Ureter (tissue), 1 donor: ENCODE measurements at regions not wholly inside any gene's neighbourhood (a gene's known extent, or its start where the extent isn't known, plus 50 kb on each side); places are given as distances from the start of the nearest gene placed in this dataset.

Source experiments
- DNase-seq: peaks from one replicate; pipeline ENCODE4 v3.0.0-alpha.2; 2020; ENCODE audit warnings: low spot score
- donor health status: DM: yes; HTN: yes; CAD: no.

DNA sequence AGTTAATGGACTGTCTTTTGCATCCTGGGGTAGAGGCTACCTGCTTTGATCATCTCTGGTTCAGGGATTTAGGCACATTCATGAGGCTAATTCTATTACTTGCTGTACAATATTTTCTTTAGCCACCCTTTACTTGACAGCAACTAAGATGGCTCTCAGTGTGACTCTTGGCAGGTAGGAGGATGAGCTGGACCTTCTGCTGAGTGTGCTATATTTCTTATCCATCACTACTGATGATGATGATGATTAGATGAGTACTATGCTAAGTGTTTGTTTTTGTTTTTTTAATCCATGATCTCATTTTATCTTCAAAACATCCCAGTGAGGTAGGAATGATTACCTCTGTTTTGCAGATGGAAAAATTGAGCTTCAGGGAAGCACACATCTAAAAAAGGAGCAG is 152.8 kb upstream of the WSCD2 start:
- no peak for DNase-seq

DNA sequence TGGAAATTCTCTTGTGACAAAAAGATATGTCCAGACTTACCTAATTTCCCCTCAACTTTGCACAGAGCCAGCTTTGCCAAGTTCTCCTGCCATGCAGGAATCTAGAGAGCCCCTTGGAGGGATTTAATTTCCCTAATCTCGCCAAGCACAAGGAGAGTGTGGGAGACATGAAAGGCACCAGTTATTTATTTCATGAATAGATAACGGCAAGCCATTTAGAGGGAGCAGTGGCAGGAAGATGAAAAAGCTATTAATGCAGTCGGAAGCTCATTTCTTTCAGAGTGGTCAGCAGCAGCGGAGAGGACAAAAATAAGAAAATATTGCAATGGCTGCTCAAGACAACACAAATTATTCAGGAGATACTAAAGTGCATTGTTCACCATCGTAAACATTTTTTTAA is 150.9 kb upstream of the WSCD2 start:
- DNase-seq: no peak

DNA sequence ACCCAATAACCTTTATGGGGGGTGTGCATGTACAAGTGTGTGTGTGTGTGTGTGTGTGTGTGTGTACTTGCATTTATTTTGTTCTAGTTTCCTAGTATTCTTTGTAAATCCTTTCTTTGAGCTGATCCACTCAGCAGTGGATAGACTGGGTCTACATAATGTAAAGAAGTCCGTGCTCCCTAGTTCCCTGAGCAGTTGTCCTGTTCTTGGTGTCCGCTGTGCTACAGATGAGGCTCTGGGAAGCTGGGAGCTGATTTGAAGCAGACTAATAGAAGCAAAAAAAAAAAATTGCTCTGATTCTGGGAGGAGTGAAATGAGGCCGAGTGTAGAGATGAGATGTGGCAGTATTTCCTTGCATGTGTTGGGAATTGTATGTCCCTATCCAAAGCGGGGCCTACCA is 150.4 kb upstream of the WSCD2 start:
- DNase-seq: no peak

DNA sequence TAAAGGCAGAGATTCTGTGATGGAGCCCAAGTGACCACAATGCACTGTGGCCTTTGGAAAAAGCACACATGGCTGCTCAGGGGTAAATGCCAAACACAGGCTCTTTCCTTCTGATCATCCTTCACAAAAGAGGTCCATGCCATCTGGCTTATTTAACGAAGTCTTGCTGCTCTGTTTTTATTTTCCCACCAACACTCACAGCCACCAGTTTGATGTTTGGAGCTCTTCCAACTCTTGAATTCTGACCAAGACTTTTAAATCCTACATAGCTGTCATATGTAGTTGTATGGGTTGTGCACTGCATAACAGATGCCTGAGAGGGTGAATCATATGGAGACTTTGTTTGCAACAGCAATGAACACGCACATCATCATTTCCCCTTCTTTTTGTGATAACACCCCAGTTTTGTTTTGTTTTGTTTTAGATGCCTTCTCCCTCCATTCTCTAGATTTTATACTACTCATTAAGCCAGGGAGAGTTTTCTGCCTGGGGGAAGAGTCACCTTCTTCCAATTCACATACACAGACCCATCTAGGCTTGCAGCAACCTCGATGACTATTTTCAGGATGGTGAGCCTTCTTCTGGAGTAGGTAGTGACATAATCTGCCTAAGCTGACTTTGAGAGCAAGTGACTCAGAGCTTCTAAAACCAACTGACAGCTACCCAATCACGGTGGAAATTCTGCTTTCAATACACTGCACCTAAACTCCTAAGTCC is 145.2 kb upstream of the WSCD2 start:
- DNase-seq: no peak

DNA sequence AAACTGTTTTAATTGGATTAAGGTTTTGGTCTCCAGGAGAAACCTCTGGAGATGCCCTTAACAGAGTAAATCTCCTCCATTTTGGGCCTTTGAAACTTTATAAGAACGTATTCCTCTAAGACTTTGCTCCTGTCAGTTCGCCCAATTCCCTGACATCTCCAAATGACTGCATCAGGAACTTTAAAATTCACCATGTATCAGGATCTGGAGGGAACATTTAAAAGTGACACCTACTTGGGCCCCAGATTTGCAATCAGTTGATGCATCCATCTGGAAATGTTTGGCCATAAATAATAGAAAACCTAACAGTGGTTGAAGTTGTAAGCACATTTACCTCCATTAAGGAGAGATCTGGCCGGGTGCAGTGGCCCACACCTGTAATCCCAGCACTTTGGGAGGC is 144.1 kb upstream of the WSCD2 start:
- DNase-seq: no peak

DNA sequence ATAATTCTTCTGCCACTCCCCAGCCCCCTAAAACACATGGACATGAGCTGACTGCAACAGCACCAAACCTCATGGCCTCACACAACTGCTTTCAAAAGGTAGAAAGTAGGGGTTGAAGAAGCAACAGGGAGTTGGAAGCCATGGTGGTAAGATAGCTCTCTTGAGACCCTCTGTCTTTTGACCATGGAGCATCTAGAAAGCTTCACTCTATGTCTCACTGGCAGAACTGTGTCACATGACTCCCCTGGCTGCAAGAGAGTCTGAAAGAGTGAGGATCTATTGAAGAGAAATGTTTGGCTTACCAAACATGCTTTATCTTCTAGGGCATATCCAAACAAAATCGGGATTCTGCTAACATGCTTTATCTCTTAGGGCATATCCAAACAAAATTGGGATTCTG is 142.9 kb upstream of the WSCD2 start:
- no peak for DNase-seq

DNA sequence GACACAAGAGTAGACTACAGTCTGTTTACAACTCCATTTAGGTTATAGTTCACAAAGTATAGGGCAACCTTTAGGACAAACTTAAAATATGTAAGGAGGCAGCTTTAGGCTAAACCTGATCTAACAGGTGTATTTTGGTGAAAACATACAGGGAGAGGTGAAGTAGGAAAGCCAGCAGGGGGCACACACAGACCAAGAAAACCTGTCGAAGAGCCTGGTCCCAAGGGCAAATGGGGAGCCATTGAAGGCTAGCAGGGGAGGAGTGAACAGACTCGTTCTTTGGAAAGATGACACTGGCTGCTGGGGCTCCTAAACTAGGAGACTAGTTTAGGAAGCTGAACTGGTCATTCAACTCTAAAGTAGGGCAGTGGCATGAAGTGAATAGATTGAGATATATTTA is 138.8 kb upstream of the WSCD2 start:
- no peak for DNase-seq

DNA sequence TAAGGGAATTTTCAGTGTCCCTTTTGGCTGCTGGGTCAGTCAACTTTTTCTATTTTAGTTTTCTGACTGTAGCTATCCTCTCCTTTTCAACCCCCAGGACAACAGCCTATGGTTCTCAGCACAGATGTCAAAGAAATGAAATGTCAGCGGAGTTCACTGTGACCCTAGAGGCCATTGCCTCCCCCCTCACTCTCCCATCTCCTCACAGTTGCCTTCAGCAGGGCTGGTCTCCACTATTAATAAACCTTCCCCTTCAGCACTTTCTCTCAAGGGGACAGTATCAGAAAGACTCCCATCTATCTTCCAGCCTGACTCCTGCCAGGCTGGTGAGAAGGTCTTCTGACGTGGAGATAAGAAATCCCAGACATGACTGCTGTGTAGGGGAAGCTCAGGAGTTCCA is 137.1 kb upstream of the WSCD2 start:
- no peak for DNase-seq

DNA sequence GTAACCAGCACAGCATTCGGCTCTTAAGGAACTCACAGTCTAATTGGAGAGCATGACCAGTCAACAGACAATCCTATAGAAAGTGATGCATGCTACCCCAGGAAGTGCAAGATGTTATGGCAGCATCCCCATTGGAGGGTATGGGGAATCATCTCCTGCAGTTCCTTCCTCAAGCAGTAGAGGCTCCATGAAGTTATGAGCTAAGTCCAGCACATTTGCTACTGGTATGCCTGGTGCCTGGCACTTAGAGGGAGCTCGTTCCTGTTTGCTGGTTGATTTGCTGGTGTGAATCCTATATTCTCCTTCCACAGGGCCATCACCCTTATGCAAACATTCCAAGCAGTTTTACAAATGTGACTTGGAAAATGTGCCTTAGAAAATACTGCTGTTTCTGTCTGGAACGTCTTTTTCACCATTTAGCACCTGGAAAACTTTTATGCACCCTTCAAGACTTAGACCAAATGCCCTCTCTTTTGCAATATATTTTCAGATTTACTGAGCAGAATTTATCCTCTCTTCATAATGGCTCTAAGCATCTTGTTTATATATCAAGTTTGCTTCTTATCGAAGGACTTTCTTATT is 136.1 kb upstream of the WSCD2 start:
- no peak for DNase-seq

DNA sequence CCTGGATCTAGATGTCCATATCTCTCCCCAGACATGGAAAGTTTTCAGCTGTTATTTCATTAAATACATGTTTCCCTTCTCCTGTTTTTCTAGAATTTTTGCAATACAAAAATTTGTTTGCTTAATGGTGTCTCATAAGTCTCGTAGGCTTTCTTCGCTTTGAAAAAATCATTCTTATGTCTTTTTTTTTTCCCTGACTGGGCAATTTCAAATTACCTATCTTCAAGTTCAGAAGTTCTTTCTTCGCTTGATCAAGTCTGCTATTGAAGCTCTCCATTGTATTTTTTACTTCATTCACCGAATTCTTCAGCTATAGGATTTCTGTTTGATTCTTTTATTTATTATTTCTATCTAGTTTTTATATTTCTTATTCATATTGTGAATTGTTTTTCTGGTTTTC is 130.2 kb upstream of the WSCD2 start:
- no peak for DNase-seq

DNA sequence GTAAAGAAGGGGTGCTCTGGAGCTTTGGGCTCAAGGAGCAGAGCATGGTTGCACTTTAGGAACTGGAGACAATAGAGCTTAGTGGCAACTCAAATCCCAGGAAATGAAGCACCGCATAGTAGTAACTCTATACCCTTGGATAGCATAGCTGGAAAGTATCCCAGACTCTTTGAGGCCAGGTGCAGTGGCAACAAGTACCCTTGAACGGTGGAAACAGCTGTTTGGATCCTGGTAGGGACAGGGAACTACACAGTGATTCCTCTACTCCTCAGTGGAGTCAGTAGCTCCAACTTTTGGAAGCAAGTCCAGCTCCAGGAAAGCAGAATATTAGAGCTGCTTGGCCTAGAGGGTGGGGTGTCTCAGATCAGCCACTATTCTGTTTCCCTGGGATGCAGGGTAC is 129.0 kb upstream of the WSCD2 start:
- DNase-seq: no peak

DNA sequence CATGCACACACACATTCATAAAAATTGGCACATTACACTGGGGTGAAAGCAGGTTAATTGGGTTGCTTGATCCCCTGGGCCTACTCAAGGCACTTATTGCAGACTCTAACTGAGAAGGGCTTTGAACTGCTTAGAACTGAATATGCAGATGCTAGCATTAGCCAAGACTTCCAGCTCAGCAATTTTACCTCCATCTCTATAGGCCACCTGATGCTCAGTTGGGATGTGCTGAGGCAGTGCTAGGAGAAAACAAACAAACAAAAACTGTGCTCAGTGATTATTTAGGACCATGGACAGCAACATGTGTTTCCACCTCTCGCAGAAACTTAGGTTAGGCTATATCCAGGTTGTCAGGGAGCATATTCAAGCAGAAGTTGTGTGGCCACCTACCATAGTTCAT is 124.8 kb upstream of the WSCD2 start:
- no peak for DNase-seq

DNA sequence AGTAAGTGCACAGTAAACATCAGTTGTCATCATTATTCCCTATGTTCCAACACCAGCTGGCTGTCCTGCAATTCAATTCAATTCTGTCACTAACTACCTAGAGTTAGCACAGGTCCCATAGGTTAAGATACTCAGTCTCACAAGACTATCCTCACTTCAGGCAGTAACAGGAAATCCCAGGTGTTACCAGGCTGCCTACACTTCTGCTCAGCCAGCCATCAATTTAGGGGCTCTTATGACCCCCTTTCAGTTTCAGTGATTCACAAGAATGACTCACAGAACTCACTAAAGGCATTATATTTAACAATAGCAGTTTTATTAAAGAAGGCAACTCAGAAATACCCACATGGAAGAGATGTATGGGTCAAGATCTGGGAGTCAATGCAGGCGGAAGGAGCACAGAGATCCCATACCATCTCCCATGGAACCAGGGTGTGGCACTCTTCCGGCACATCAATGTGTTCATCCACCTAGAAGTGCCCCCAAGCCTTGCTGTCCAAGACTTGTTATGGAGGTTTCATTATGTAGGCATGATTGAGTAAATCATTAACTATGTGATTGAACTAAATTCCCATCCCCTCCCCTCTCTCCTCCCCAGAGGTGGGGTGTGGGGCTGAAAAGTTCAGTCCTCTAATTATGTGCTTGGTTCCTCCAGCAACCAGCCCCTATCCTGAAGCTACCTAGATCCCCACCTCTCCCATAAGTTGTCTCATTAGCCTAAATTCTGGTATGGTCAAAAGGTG is 120.8 kb upstream of the WSCD2 start:
- no peak for DNase-seq

DNA sequence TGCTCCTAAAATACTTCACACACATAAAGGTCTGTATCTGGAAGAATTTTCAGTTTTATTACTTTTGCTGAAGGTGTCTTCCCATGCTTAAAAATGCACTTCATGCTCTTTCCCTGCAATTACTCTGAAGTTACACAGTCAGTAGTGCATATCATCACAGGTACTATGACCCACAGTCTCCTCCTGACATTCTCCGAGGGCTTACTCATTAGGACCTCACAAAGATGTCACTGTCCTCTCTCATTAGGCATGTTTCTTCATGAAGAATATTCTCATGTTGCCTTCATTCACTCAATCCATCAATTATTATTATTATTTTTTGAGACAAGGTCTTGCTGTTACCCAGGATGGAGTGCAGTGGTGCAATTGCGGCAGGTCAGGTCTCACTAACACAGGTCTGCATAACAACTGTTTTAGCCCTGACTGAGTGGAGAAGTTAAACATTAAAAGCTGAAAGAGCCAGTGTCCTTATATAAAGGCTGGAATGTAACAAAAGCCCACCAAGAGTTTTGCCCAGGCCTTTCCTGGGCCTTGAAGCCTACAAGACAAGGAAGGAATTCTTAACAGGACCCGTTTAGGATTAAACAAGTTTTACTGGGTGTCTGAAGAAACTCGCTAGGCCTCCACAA is 119.5 kb upstream of the WSCD2 start:
- DNase-seq: no peak

DNA sequence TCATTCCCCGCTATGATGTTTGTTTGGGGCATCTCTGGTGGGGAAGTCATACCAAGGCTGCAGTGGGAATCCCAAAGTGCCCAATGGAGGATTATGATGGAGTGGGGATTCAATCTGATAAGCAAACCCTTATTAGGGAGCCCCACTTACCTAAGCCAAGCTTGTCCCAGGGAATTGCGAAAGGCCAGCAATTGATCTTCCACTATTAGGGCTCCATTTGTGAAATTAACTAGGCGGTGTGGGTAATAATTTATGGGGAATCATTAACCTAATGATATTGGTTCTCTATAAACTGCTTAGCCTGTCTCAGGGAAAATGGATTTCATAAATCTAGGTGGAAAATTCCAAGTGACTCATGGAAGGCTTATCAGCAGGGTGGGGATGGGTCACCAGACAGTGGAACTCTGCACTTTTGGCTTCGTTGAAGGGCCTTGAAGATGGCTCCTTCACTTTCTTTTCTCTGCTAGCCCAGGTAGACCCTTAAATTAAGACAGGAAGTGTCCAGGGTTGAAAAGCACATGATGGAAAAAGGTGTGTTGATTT is 113.0 kb upstream of the WSCD2 start:
- DNase-seq: no peak

DNA sequence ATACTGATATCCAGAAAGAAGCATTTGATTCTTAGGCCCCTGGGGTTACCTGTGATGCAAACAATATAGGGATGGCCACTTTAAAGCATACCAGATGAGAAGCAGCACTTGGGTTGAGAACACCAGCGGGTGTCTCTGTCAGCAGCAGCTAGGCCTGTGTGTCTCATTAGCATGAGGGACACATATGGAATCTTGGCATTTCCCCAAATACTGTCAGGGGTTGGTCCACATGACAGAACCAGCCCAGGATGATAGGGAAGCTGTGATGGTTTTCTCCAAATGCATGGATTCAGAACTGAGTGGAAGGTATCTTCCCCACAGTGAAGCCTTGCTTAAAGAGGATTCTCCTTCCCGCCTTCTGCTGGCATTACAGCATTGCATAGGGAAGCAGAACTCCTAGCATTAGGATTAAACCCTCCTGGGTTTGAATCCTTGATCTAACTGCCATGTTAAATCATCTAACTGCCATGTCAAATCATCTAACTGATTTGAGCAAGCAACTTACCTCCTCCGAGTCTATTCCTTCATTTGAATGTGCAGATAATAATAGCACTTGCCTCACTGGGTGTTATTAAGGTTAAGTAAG is 111.5 kb upstream of the WSCD2 start:
- DNase-seq: no peak

DNA sequence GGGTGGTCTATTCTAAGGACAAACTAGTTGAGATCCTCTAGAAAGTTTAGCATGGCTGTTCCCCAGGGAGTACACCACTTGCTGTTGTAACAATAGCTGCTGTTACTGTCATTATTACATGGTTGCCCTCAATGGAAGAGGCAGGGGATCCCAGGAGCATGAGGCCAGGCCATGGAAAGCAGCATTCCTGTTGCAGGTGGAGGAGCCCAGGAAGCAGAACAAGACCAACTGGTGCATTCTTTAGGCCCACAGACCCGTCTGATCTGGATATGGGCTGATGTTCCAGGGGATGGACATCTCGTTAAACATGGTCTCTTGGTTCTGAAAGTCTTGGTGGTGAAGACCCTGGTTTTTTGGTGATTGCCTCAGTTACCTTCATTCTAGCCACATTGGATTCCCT is 109.2 kb upstream of the WSCD2 start:
- no peak for DNase-seq

DNA sequence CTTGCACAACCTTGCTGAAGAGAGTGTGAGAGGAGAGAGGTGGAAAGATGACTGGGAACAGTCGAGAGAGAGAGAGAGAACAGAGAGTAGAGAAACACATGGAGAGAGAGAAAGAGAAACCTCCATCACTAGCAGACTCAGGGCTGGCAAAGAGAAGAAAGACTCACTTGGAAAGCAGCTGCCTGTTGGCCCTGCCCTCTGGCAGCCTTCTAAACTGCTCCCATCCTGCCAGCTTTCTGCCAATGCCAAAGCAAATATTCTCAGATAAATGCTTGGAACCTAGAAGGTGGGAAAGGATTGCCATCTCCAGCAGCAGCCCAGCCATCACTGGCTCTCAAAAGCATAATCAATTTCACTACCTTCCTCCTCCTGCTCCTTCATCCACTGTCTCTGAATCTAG is 107.9 kb upstream of the WSCD2 start:
- no peak for DNase-seq

DNA sequence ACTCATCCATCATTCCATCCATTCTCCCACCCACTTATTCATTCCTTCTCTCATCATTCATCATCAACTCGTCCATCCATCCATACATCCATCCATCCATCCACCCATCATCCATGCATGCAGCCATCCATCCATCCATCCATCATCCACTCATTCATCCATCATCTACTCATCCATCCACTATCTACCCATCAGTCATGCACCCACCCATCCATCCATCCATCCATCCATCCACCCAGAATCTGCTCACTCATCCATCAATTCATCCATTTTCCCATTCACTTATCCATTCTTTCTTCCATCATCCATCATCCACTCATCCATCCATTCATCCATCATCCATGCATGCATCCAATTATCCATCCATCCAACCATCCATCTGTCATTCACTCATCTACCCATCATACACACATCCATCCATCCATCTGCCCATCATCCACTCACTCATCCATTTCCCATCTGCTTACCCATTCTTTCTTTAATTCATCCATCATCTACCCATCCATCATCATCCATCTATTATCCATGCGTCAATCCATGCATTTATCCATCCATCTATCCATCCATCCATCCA is 107.1 kb upstream of the WSCD2 start:
- DNase-seq: no peak

DNA sequence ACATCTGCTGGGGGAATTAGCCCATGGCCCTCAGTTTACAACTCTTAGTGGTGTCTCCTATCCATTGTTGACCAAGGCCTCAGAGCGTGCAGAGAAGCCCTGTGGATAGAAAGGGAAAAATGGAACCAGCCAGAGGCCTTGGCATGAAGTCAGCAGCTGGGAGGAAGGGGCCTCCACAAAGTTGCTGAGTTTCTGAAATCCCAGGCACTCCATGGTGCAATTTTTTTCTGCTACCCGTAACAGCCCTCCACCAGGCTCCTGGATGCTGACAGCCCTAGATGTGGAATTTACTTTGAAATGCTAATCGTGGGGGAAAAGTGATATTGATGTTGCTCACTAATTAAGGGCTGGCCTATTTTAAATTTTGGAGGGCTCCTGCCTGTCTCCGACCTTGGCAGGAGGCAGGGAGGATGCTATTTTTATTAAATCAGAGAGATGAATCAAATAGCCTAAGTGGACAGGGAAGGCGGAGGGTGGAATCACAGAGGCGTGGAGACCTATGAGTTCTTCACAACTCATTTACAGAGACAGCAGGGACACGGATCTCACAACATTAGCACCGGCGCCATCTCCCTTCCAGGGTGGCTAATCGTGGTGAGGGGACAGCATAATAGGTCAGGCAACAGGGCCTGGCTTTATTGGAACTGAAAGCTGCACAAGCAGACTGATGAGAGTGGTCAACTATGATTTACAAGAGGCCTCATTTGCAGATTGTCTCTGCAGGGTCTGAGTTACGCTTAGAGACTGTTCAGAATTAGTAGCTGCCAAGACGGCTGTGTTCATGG is 99.8 kb upstream of the WSCD2 start:
- no peak for DNase-seq

DNA sequence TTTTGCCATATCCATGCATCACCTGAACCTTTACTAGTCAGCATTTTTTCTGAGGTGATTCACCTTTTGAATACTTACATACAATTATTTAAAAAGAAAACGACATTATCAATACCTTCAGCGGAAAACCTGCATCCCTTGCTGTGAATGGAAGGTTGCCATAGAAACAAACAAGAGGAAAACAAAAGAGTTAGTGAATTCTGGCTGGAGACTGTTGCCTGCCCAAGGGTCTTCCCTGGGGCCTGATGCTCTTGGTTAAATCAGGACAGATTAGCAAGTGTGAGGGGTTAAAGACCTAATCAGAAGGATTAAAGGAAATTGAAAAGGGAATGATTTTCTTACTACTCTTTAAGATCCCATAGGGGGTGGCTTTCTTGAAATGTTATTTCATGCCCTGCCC is 96.0 kb upstream of the WSCD2 start:
- DNase-seq: no peak
